ENCODE measurements at regions not wholly inside any gene's neighbourhood (a gene's known extent, or its start where the extent isn't known, plus 50 kb on each side); places are given as distances from the start of the nearest gene placed in this dataset.

DNA sequence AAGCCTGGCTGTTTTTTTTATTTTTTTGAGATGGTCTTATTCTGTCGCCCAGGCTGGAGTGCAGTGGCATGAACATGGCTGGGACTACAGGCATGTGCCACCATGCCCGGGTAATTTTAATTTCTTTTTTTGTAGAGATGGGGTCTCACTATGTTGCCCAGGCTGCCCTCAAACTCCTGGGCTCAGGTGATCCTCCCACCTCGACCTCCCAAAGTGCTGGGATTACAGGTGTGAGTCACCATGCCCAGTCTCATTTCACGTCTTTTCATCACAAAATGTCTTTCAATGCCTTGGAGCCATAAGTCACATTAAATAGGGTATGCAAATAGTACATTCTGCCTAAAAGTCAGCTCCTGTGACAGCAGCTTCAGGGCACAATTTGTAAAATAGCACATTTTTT lies 52.8 kb downstream of the SOX2 start:
- Histone ChIP-seq H3K36me3 (replicated peaks in 1 of 2; ENCODE audit: control insufficient read depth in 1 of 2, insufficient read depth in 2 of 2, low read length in 1 of 2) (no peaks in the 10 kb centered on the region), H3K4me3 (ENCODE audit: low read depth in 2 of 2, low read length in 1 of 2) (no peak overlapping the region), H4K20me1 (ENCODE audit: insufficient read depth) (no peaks in the 10 kb centered on the region), H3K27ac (ENCODE audit: low read depth in 2 of 2, low read length in 1 of 2) (no peak overlapping the region), H2AFZ (ENCODE audit: low read depth) (no peak overlapping the region), H3K9me2 (no peaks in the 10 kb centered on the region), H3K4me1 (ENCODE audit: control insufficient read depth in 1 of 2, insufficient read depth in 2 of 2, low read depth in 1 of 2, low read length in 1 of 2) (no peaks in the 10 kb centered on the region), H3K27me3 (ENCODE audit: insufficient read depth) (no peaks in the 10 kb centered on the region), H3K4me2 (no peak overlapping the region), H3F3A (replicated peaks; ENCODE audit: insufficient read depth) (no peaks in the 10 kb centered on the region), H3K79me2 (ENCODE audit: insufficient read depth) (no peaks in the 10 kb centered on the region), H3K9me3 (no peaks in the 10 kb centered on the region), H3K9ac (no peak overlapping the region)
- TF ChIP-seq TCF12 (IDR thresholded peaks at IDR 0.05) = no peak
- no peak for TF ChIP-seq FOSL2 (IDR thresholded peaks at IDR 0.05; ENCODE audit: borderline replicate concordance, low read depth)
- TF ChIP-seq, protein P1, sequence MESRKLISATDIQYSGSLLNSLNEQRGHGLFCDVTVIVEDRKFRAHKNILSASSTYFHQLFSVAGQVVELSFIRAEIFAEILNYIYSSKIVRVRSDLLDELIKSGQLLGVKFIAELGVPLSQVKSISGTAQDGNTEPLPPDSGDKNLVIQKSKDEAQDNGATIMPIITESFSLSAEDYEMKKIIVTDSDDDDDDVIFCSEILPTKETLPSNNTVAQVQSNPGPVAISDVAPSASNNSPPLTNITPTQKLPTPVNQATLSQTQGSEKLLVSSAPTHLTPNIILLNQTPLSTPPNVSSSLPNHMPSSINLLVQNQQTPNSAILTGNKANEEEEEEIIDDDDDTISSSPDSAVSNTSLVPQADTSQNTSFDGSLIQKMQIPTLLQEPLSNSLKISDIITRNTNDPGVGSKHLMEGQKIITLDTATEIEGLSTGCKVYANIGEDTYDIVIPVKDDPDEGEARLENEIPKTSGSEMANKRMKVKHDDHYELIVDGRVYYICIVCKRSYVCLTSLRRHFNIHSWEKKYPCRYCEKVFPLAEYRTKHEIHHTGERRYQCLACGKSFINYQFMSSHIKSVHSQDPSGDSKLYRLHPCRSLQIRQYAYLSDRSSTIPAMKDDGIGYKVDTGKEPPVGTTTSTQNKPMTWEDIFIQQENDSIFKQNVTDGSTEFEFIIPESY (IDR thresholded peaks at IDR 0.05; ENCODE audit: borderline replicate concordance, low read depth) = no peak
- TF ChIP-seq PBX3 (IDR thresholded peaks at IDR 0.05) = no peak
- TF ChIP-seq RXRA (IDR thresholded peaks at IDR 0.05; ENCODE audit: borderline replicate concordance, low read depth) = no peak
- TF ChIP-seq, protein P2, sequence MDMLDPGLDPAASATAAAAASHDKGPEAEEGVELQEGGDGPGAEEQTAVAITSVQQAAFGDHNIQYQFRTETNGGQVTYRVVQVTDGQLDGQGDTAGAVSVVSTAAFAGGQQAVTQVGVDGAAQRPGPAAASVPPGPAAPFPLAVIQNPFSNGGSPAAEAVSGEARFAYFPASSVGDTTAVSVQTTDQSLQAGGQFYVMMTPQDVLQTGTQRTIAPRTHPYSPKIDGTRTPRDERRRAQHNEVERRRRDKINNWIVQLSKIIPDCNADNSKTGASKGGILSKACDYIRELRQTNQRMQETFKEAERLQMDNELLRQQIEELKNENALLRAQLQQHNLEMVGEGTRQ (IDR thresholded peaks at IDR 0.05; ENCODE audit: borderline replicate concordance, low read depth, low read length) = no peak
- no peak for TF ChIP-seq SIN3A (IDR thresholded peaks at IDR 0.05; ENCODE audit: borderline replicate concordance, low read depth, low read length)
- no peak for TF ChIP-seq CTCF (IDR thresholded peaks at IDR 0.05)
- TF ChIP-seq FOXJ3 (CRISPR knock-in tag; IDR thresholded peaks at IDR 0.05) = no peak
- TF ChIP-seq SMC3 (IDR thresholded peaks at IDR 0.05; ENCODE audit: low read depth, low read length) = no peak
- no peak for TF ChIP-seq ELF1 (IDR thresholded peaks at IDR 0.05)
- no peak for TF ChIP-seq GATA2 (CRISPR knock-in tag; IDR thresholded peaks at IDR 0.05)
- no peak for TF ChIP-seq YY1 (IDR thresholded peaks at IDR 0.05; ENCODE audit: low read depth)
- no peak for TF ChIP-seq RCOR1 (IDR thresholded peaks at IDR 0.05; ENCODE audit: low read length)
- DNase-seq = no peak
- CTCF ChIA-PET = no interaction called here
- POLR2A ChIA-PET = no interaction called here
- WGBS (ENCODE audit: low lambda C conversion rate) = 66% methylated on average over 4 of the region's 4 CpGs

Data from SK-N-SH (cell line).